Ovary (tissue), 7 donors: ENCODE measurements at regions not wholly inside any gene's neighbourhood (a gene's known extent, or its start where the extent isn't known, plus 50 kb on each side); places are given as distances from the start of the nearest gene placed in this dataset.
"Not testable (repeated sequence)": the region's sequence is repeated elsewhere in the genome, so short reads cannot be mapped to it uniquely, and the experiment has no call there.

ENCODE experiments used
- DNase-seq, 5 donors: peaks; one replicate each; pipeline ENCODE4 v3.0.0-alpha.2; 2019 to 2020
- H3K27ac ChIP-seq, 2 donors: fragments of 200-600 bp; one replicate each; pipeline versions ENCODE4 v1.5.1 to v1.8.0; 2019 to 2022
- H3K27me3 ChIP-seq: fragments of 200-600 bp; one replicate; pipeline ENCODE4 v1.8.0; 2022
- H3K36me3 ChIP-seq: fragments of 200-600 bp; sonication (generic); one replicate; pipeline ENCODE4 v1.5.1; 2019
- H3K4me1 ChIP-seq: one replicate; pipeline ENCODE4 v1.8.1; 2013; ENCODE audit warnings: mild to moderate bottlenecking, moderate library complexity; ENCODE audit not compliant: insufficient read depth
- H3K4me3 ChIP-seq: fragments of 200-600 bp; sonication (generic); one replicate; pipeline ENCODE4 v1.5.1; 2017
- H3K9me3 ChIP-seq, 2 donors: fragments of 200-600 bp in 1 of 2; sonication (generic) in 1 of 2; one replicate each; pipeline versions ENCODE4 v1.5.1 to v1.8.1; 2013 to 2019; ENCODE audit warnings: mild to moderate bottlenecking in 1 of 2, moderate library complexity in 1 of 2
- WGBS, 3 donors: extraction: QIAGEN DNeasy Blood & Tissue Kit in 1 of 3; methylation state at CpG; one replicate each; pipeline versions ENCODE4 v1.1.5 to v1.1.7; 2013 to 2017; 5-methylcytosine and 5-hydroxymethylcytosine counted together
- intact Hi-C, 4 donors: fragments of 100-400 bp; cut with DNase I; formaldehyde crosslinking; loops; one replicate each; pipeline versions ENCODE4 v1.11.0 to v1.15.1; 2022 to 2023
- donor health status: DM: no; HTN: no; CAD: no; lungs with moderate emphysema.
- donor health status: DM: no; HTN: no; CAD: no.
- donor health status: Bipolar disorder and iron deficiency.
- donor health status: DM: no; HTN: no; CAD: no.
- donor health status: DM: yes; HTN: yes; CAD: no.

DNA sequence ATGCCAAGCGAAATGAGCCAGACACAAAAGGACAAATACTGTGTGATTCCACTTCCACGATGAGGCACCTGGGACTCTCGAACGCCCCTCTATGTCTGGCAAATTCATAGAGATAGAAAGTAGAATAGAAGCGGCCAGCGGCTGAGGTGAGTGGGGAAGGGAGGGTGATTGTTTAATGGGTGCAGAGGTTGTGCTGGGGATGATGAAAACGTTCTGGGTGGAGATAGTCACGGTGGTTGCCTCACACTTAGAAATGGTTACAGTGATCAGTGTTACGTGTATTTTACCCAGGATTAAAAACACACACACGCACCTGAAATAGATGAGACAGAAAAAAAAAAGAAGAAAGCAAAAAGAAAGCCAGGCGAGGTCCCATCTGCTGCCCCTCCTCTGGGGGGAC, 4057.0 kb upstream of the TPTE start:
- H3K27me3 ChIP-seq, H3K27ac ChIP-seq, H3K4me1 ChIP-seq, H3K36me3 ChIP-seq, H3K4me3 ChIP-seq, DNase-seq, H3K9me3 ChIP-seq, intact Hi-C loops: not testable (repeated sequence)
- no CpG with 5 or more reads among the region's 11 CpGs for WGBS, 3 donors

DNA sequence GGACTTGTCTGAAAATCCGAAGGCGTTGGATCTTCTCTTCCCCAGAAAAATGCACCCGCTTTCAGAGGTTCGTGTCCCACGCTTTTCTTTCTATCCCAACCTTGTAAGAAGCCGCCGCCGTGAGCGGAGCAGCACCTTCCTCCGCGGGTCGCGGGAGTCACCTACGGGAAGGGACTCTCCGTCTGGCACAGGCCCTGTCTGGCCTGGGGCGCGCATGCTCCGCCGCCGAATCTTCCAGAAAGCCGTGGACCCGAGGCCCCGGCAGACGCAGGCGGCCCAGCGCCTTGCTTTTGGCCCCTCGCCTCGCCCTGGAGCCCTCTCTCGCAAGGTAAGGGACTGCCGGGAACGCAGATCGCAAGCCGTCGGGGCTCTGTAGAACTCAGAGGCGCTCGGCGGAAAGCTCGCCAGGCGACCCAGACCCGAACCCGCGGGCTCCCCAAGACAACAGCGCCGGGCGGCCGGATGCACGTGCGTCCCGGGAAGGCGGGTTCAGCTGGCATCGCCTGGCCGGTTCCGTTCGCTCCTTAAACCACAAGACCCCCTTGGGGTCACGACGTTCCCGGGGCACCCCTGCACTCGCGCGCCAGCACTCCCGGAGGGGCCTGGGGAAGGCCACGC, 4055.2 kb upstream of the TPTE start:
- DNase-seq, H3K27ac ChIP-seq, H3K36me3 ChIP-seq, H3K4me1 ChIP-seq, intact Hi-C loops, H3K9me3 ChIP-seq, H3K27me3 ChIP-seq, H3K4me3 ChIP-seq: not testable (repeated sequence)
- WGBS, 3 donors: no CpG with 5 or more reads among the region's 62 CpGs

DNA sequence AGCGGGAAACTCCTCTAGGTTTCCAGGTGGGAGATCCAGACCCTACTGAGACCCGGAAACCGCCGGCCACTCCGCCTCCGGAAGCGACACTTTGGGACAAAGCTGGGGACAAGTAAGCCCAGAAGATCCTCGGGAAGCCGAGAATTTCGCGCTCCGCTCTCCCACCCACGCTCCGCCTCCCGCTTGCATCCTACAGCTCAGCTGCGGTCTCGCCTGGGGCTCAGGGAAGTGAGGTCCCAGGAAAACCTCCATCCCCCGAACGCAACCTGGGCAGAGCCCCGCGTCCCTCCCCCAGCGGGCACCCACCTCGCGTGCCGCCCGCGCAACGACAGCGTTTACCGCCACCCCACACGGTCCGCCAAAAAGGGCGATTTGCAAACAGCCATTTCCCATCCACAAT, 4054.7 kb upstream of the TPTE start:
- intact Hi-C loops, H3K4me1 ChIP-seq, H3K27me3 ChIP-seq, H3K36me3 ChIP-seq, H3K27ac ChIP-seq, H3K4me3 ChIP-seq, DNase-seq, H3K9me3 ChIP-seq: not testable (repeated sequence)
- WGBS, 3 donors: no CpG with 5 or more reads among the region's 33 CpGs

DNA sequence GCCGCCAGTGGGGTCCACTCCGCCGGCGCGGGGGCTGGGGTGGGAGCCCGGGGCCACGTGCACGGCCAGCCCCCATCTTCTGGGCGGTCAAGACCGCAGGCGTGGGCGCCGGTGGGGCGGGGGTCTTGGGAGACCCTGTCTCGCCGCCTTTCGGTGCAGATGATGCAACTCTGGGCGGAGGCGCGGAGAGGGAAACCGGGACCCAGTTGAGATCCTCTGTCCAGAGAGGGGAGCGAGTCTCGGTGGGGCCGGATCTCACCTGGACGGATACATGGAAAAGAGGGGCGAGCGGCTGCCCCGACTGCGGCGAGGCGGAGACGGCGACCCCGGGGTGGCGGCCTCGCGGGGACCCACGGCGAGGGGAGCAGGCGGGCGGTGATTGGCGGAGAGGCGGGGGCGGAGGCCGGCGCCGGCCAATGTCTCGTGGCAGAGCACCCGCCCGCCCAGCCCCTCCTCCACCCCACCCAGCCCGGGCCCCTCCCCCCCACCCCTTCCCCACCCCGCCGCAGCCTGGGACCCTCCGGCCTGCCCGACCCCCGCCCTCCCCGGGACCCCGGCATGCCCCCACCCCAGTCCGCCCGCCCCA, 4054.1 kb upstream of the TPTE start:
- intact Hi-C loops, H3K27me3 ChIP-seq, H3K9me3 ChIP-seq, DNase-seq, H3K4me3 ChIP-seq, H3K4me1 ChIP-seq, H3K27ac ChIP-seq, H3K36me3 ChIP-seq: not testable (repeated sequence)
- WGBS, 3 donors: 0% methylated on average over 7 of the region's 60 CpGs; no CpG with 5 or more reads in 2 of the 3 donors

DNA sequence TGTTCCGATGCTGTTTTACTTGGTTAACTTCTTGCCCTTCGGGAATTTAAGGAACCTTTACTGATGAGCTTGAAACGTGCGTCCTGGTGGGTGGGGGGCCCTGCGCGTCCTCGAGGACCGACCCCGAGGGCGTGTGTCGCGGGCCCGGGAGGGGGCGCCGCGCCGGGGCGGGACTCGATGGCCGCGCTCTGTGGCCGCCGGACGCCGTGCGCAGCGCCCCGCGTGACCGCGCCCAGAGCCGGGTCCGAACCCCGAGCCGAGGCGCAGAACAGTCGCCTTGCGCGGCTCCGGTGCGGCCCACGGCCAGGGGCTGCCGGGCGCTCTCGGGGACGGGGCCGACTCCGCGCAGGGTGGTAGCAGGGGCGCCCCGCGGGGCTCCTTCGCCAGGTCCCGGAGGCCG, 4053.5 kb upstream of the TPTE start:
- H3K27ac ChIP-seq, H3K27me3 ChIP-seq, H3K4me1 ChIP-seq, H3K4me3 ChIP-seq, DNase-seq, H3K36me3 ChIP-seq, H3K9me3 ChIP-seq, intact Hi-C loops: not testable (repeated sequence)
- WGBS, 3 donors: no CpG with 5 or more reads among the region's 55 CpGs

DNA sequence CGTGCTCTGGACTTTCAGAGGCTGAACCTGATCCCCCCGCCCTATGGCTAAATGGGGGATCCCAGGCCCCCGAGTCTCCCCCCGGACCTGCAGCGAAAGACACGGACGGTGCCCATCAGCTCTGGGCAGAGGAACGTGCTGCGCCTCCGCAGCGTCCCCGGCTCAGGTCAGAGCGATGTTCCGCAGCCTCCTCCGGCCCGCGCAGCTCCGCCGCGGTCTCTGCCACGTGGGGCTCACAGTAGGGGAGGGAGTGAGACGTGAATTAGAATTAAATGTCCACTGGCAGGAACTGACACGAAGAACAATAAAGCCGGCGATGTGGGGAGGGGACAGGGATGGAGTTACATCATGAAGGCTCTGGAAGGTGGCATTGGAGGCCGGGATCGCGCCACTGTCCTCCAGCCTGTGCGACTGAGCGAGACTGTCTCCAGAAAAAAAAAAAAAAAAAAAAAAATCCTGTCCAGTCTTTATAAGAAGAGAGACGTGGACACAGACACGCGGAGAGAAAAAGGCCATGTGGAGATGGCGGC, 4053.0 kb upstream of the TPTE start:
- H3K4me1 ChIP-seq, H3K4me3 ChIP-seq, intact Hi-C loops, H3K9me3 ChIP-seq, H3K27me3 ChIP-seq, H3K27ac ChIP-seq, H3K36me3 ChIP-seq: not testable (repeated sequence)
- no CpG with 5 or more reads among the region's 34 CpGs for WGBS, 3 donors
- peak in 2 of 5 donors; percentile 14 to 33 for DNase-seq

DNA sequence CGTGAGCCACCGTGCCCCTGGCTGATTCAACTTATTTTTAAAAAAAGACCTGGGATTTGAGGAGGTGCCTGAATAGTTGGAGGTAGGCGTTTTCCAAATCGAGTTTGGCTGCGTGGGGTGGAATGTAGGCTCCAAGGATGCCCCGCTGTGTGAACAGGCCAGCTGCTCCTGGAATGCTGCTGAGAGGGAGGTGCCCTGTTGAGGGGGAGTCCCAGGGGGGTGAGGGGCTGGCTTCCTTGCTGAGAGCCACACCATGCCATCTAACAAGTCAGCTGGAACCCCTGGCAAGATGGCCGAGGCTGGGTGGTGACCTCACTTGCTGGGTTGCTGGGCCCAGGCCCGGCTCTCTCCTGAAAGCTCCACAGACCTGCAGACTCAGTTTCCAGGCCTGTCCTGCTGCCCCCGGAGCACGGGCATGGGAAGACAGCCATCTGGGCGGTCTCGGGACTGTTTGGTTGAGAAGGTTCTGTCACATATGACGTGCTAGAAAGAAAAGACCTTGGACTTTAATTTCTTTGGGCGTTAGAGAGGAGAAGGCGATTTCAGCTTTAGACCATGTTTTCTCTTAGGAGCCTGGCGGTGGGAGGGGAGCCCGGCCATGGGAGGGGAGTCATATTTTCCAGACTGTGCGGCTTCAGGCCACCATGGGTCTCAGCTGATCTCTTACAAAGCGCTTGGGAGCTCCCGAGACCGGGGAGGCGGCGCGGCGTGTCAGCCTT, 4047.0 kb upstream of the TPTE start:
- H3K4me1 ChIP-seq, DNase-seq, H3K4me3 ChIP-seq, H3K27ac ChIP-seq, intact Hi-C loops, H3K27me3 ChIP-seq, H3K9me3 ChIP-seq, H3K36me3 ChIP-seq: not testable (repeated sequence)
- no CpG with 5 or more reads among the region's 25 CpGs for WGBS, 3 donors

DNA sequence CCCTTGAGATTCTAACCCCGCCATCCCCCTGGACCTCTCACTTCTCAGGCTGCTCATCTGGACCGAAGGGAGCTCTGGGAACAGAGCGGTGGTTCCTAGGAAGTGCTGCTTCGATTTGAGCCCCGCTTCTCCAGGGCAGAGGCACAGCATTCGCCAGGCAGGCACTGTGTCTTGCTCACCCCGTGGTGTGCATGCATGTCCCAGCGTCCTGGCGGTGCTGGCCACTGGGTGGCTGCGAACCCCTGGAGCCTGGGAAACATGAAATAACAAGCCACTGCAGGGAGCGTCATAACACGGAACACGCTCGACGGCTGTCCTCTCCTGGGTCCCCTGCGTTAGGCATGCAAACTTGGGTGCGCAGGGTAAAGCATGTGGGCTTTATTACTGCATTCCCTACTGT, 4040.3 kb upstream of the TPTE start:
- no CpG with 5 or more reads among the region's 17 CpGs for WGBS, 3 donors
- intact Hi-C loops, H3K27ac ChIP-seq: not testable (repeated sequence)

DNA sequence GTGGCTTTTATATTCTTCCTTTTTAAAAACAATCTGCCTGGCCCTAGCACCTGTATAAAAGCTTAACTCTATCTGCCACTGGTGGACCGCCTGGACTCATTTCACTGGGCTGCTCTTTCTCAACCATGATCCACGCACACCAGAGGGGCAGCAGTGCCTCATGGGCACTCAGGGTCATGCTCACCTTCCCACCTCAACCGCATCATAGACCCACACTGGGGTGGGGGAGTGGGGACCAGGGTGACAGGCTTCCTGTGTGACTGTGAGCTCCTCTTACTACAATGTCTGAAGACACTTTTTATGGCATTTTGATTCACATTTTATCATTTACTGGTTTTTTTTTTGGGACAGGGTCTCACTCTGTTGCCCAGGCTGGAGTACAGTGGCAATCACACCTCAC, 4038.8 kb upstream of the TPTE start:
- H3K4me3 ChIP-seq, H3K27me3 ChIP-seq, H3K36me3 ChIP-seq, DNase-seq, H3K27ac ChIP-seq, H3K9me3 ChIP-seq, intact Hi-C loops, H3K4me1 ChIP-seq: not testable (repeated sequence)
- WGBS, 3 donors: 70% methylated on average over 1 of the region's 3 CpGs; no CpG with 5 or more reads in 2 of the 3 donors

More for the DNA sequence above, 4040.3 kb upstream of the TPTE start:
- not testable (repeated sequence) for H3K4me1 ChIP-seq, H3K36me3 ChIP-seq, DNase-seq, H3K9me3 ChIP-seq, H3K4me3 ChIP-seq, H3K27me3 ChIP-seq

DNA sequence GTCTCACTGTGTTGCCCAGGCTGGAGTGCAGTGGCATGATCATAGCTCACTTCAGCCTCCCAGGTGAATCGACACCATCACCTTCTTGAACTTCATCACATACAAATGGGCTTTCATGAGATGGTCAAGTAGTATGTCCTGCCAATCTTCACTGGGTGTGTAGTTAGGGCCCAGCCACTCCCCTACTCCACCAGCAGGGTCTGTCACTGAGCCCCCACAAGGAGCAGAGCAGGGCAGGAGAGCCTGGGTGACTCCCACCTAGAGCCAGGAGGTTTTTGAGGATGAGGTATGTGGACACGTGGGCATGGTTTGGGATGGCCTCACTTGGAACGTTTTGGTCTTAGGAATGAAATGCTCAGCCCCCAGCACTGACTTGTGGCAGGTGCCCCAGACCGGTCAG, 4037.7 kb upstream of the TPTE start:
- H3K27me3 ChIP-seq, H3K36me3 ChIP-seq, H3K4me3 ChIP-seq, H3K27ac ChIP-seq, H3K9me3 ChIP-seq, H3K4me1 ChIP-seq, DNase-seq, intact Hi-C loops: not testable (repeated sequence)
- no CpG with 5 or more reads among the region's 4 CpGs for WGBS, 3 donors

DNA sequence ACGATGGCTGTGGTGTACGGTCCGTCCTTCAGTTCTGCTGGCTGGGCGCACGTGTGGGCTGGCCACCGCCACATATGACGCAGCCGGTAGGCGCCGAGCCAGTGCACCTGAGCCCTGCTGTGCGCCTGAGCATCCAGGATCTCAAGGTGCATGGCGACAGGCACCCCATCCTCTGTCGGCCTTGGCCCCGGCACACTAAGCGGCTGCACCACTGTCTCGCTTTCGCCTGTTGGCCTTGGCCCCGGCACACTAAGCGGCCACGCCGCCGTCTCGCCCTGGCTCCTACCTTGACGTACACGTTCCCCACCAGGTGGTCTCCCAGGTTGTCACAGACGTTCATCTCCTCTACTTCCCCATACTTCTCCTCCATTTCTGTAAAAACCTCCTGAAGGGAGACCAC, 4034.6 kb upstream of the TPTE start:
- H3K9me3 ChIP-seq, H3K4me3 ChIP-seq, H3K27me3 ChIP-seq, H3K4me1 ChIP-seq, H3K36me3 ChIP-seq, H3K27ac ChIP-seq, intact Hi-C loops: not testable (repeated sequence)
- 89 to 90% methylated on average over 13 to 25 of the region's 26 CpGs; no CpG with 5 or more reads in 1 of the 3 donors for WGBS, 3 donors
- peak in 2 of 5 donors; percentile 10 to 30 for DNase-seq

DNA sequence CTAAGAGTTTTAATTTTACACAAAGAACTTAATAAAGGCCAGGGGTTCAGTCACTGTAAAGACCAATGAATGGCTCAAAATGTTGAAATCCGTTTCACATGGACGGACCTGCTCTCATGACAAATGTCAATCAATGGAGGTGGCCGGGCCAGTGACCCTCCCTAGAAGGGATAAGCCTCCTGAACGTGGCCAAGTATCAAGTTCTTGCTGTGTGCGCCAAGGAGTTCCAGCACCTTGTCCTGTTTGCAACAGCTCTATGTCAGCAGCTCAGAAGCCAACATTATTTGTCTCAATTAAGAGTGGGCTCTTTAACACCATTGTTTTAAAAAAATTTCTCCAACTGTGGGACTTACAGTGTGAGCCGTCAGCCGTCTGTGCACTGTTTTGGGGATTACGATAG, 4028.7 kb upstream of the TPTE start:
- H3K27ac ChIP-seq, DNase-seq, intact Hi-C loops, H3K36me3 ChIP-seq, H3K9me3 ChIP-seq, H3K4me1 ChIP-seq, H3K27me3 ChIP-seq, H3K4me3 ChIP-seq: not testable (repeated sequence)
- whole genome bisulfite sequencing, 3 donors: no CpG with 5 or more reads among the region's 8 CpGs
